Progenitor cell of endocrine pancreas (in vitro differentiated cells): ENCODE measurements at regions not wholly inside any gene's neighbourhood (a gene's known extent, or its start where the extent isn't known, plus 50 kb on each side); places are given as distances from the start of the nearest gene placed in this dataset.

Experiments used
- DNase-seq: peaks from one replicate; pipeline ENCODE4 v3.0.0; 2021; ENCODE audit warnings: low spot score; ENCODE audit not compliant: unreplicated experiment
- H3K27ac Mint-ChIP-seq: 2 replicates; pipeline ENCODE4 v1.8.0; 2021; ENCODE audit warnings: mild to moderate bottlenecking, moderate library complexity, mixed read lengths
- H3K27me3 Mint-ChIP-seq: 2 replicates; pipeline ENCODE4 v1.8.0; 2021; ENCODE audit warnings: mixed read lengths
- H3K36me3 Mint-ChIP-seq: 2 replicates; pipeline ENCODE4 v1.8.0; 2022; ENCODE audit warnings: mixed read lengths; ENCODE audit not compliant: insufficient read depth
- H3K4me1 Mint-ChIP-seq: 2 replicates; pipeline ENCODE4 v1.8.0; 2021; ENCODE audit warnings: low read depth, mixed read lengths
- H3K4me3 Mint-ChIP-seq: 2 replicates; pipeline ENCODE4 v1.8.0; 2021; ENCODE audit warnings: low read depth, mild to moderate bottlenecking, moderate library complexity, mixed read lengths
- H3K9me3 Mint-ChIP-seq: 2 replicates; pipeline ENCODE4 v1.8.0; 2021; ENCODE audit warnings: low read depth, mixed read lengths
- CTCF ChIP-seq: fragments of 200-600 bp; sonication (generic); IDR thresholded peaks from one replicate; pipeline ENCODE4 v1.5.0; 2021; ENCODE audit warnings: antibody characterized with exemption, mild to moderate bottlenecking; ENCODE audit not compliant: unreplicated experiment

- Mint-ChIP-seq H3K4me1 (no peaks in the 10 kb centered on the region), H3K27ac (no peak overlapping the region), H3K4me3 (no peak overlapping the region), H3K36me3 (no peaks in the 10 kb centered on the region), H3K27me3 (peaks cover 26% of the 10 kb centered on the region), H3K9me3 (peaks cover 4% of the 10 kb centered on the region)
- no peak for TF ChIP-seq CTCF
- no peak for DNase-seq
Observed at GRCh38 chr3:194973366-194974000, 287.8 kb downstream of the FAM43A start.

GRCh38 chr3:194974468-194975135, 288.9 kb downstream of the FAM43A start:
- Mint-ChIP-seq H3K27me3 (peaks cover 24% of the 10 kb centered on the region), H3K4me1 (no peaks in the 10 kb centered on the region), H3K4me3 (no peak overlapping the region), H3K9me3 (peaks cover 4% of the 10 kb centered on the region), H3K27ac (no peak overlapping the region), H3K36me3 (no peaks in the 10 kb centered on the region)
- no peak for DNase-seq
- no peak for TF ChIP-seq CTCF

- no peak for DNase-seq
- no peak for TF ChIP-seq CTCF
- H3K36me3 Mint-ChIP-seq: no peaks in the 10 kb centered on the region
- H3K27me3 Mint-ChIP-seq: peaks cover 27% of the 10 kb centered on the region
- no peak overlapping the region for H3K27ac Mint-ChIP-seq
- H3K4me1 Mint-ChIP-seq: no peaks in the 10 kb centered on the region
- no peak overlapping the region for H3K4me3 Mint-ChIP-seq
- no peaks in the 10 kb centered on the region for H3K9me3 Mint-ChIP-seq
Observed at GRCh38 chr3:194976049-194976451, 290.4 kb downstream of the FAM43A start.

- Mint-ChIP-seq H3K27me3 (peaks cover 27% of the 10 kb centered on the region), H3K4me1 (no peaks in the 10 kb centered on the region), H3K27ac (no peak overlapping the region), H3K36me3 (no peaks in the 10 kb centered on the region), H3K9me3 (peaks cover 3% of the 10 kb centered on the region), H3K4me3 (no peak overlapping the region)
- no peak for DNase-seq
- no peak for TF ChIP-seq CTCF
Observed at GRCh38 chr3:194976874-194977273, 291.2 kb downstream of the FAM43A start.

- Mint-ChIP-seq H3K9me3 (peaks cover 4% of the 10 kb centered on the region), H3K4me1 (no peaks in the 10 kb centered on the region), H3K36me3 (no peaks in the 10 kb centered on the region), H3K4me3 (no peak overlapping the region), H3K27me3 (peaks cover 25% of the 10 kb centered on the region), H3K27ac (no peak overlapping the region)
- no peak for DNase-seq
- TF ChIP-seq CTCF: no peak
Observed at GRCh38 chr3:194977356-194977755, 291.7 kb downstream of the FAM43A start.
